HEK293T (cell line): ENCODE measurements at regions not wholly inside any gene's neighbourhood (a gene's known extent, or its start where the extent isn't known, plus 50 kb on each side); places are given as distances from the start of the nearest gene placed in this dataset.

Source experiments
- BHLHE40 ChIP-seq: fragments of 450-650 bp; IDR thresholded peaks from 2 replicates; pipeline ENCODE4 v1.6.1; 2016; ENCODE audit warnings: mild to moderate bottlenecking, moderate library complexity, borderline replicate concordance
- FOXM1 ChIP-seq: fragments of 450-650 bp; IDR thresholded peaks from 2 replicates; pipeline ENCODE4 v1.6.1; 2017; ENCODE audit warnings: mild to moderate bottlenecking, borderline replicate concordance
- SP1 ChIP-seq: fragments of 450-650 bp; IDR thresholded peaks from 2 replicates; pipeline ENCODE4 v1.6.1; 2017
- SUZ12 ChIP-seq: fragments of 450-650 bp; IDR thresholded peaks from 2 replicates; pipeline ENCODE4 v1.6.1; 2016; ENCODE audit warnings: mild to moderate bottlenecking

- TF ChIP-seq FOXM1 (no peak), SUZ12 (no peak), BHLHE40 (no peak), SP1 (no peak)
These were observed 79.2 kb downstream of the LLPH start for GRCh38 chr12:66051361-66051760.
